ENCODE measurements at regions not wholly inside any gene's neighbourhood (a gene's known extent, or its start where the extent isn't known, plus 50 kb on each side); places are given as distances from the start of the nearest gene placed in this dataset.

GRCh38 chr10:84693006-84693405 is 364.6 kb downstream of the CCSER2 start:
- TF ChIP-seq CTCF (IDR thresholded peaks at IDR 0.05) = no peak

- TF ChIP-seq CTCF (IDR thresholded peaks at IDR 0.05) = no peak
Observed at GRCh38 chr10:84695902-84696301, 367.5 kb downstream of the CCSER2 start.

GRCh38 chr10:84696610-84697009 is 368.2 kb downstream of the CCSER2 start:
- no peak for TF ChIP-seq CTCF (IDR thresholded peaks at IDR 0.05)

GRCh38 chr10:84698989-84699388 is 370.6 kb downstream of the CCSER2 start:
- no peak for TF ChIP-seq CTCF (IDR thresholded peaks at IDR 0.05)

GRCh38 chr10:84700668-84701369 is 372.4 kb downstream of the CCSER2 start:
- TF ChIP-seq CTCF (IDR thresholded peaks at IDR 0.05) = no peak

GRCh38 chr10:84701370-84701720 is 373.0 kb downstream of the CCSER2 start:
- no peak for TF ChIP-seq CTCF (IDR thresholded peaks at IDR 0.05)

- TF ChIP-seq CTCF (IDR thresholded peaks at IDR 0.05) = no peak
Observed at GRCh38 chr10:84704101-84704500, 375.7 kb downstream of the CCSER2 start.

GRCh38 chr10:84706431-84706830 is 378.0 kb downstream of the CCSER2 start:
- no peak for TF ChIP-seq CTCF (IDR thresholded peaks at IDR 0.05)

All from LNCAP (cell line).